Stimulated activated CD8-positive, alpha-beta memory T cell treated with anti-CD3 and anti-CD28 coated beads, Interleukin-4, amount 100 ng/mL, for 4 hours (primary cell): ENCODE measurements at regions not wholly inside any gene's neighbourhood (a gene's known extent, or its start where the extent isn't known, plus 50 kb on each side); places are given as distances from the start of the nearest gene placed in this dataset.

Source experiments
- DNase-seq, 2 donors: peaks; one replicate each; pipeline ENCODE4 v3.0.0-alpha.2; 2020; ENCODE audit warnings: low read depth in 2 of 2, low spot score in 1 of 2

- DNase-seq = no peak
Measured at GRCh38 chr6:103983011-103983410, 876.7 kb downstream of the HACE1 start.

GRCh38 chr6:103982574-103982973 is 877.1 kb downstream of the HACE1 start:
- no peak for DNase-seq

- DNase-seq = no peak
Measured at GRCh38 chr6:103979308-103979707, 880.4 kb downstream of the HACE1 start.

- DNase-seq = no peak
Measured at GRCh38 chr6:103937389-103937788, 922.3 kb downstream of the HACE1 start.

- DNase-seq = no peak
Measured at GRCh38 chr6:103925317-103925716, 934.4 kb downstream of the HACE1 start.

GRCh38 chr6:103910018-103910417 is 949.7 kb downstream of the HACE1 start:
- DNase-seq = no peak

- DNase-seq = no peak
Measured at GRCh38 chr6:103908898-103909297, 950.8 kb downstream of the HACE1 start.

- no peak for DNase-seq
Measured at GRCh38 chr6:103895136-103895535, 964.6 kb downstream of the HACE1 start.

- DNase-seq = no peak
Measured at GRCh38 chr6:103893141-103893581, 966.6 kb downstream of the HACE1 start.

GRCh38 chr6:103886951-103887350 is 972.8 kb downstream of the HACE1 start:
- no peak for DNase-seq

GRCh38 chr6:103885446-103885845 is 974.3 kb downstream of the HACE1 start:
- DNase-seq = no peak

- DNase-seq = no peak
Measured at GRCh38 chr6:103879800-103880199, 979.9 kb downstream of the HACE1 start.

GRCh38 chr6:103875221-103875620 is 984.5 kb downstream of the HACE1 start:
- no peak for DNase-seq

- no peak for DNase-seq
Measured at GRCh38 chr6:103874575-103874974, 985.1 kb downstream of the HACE1 start.

GRCh38 chr6:103872678-103873077 is 987.0 kb downstream of the HACE1 start:
- DNase-seq = no peak

GRCh38 chr6:103872233-103872632 is 987.5 kb downstream of the HACE1 start:
- DNase-seq = no peak

- no peak for DNase-seq
Measured at GRCh38 chr6:103870970-103871369, 988.7 kb downstream of the HACE1 start.

- DNase-seq = no peak
Measured at GRCh38 chr6:103862297-103862696, 997.4 kb downstream of the HACE1 start.

GRCh38 chr6:103858003-103858402 is 1001.7 kb downstream of the HACE1 start:
- DNase-seq = no peak

GRCh38 chr6:103855750-103856149 is 1004.0 kb downstream of the HACE1 start:
- no peak for DNase-seq

GRCh38 chr6:103854059-103854458 is 1005.7 kb downstream of the HACE1 start:
- no peak for DNase-seq

- no peak for DNase-seq
Measured at GRCh38 chr6:103838457-103838856, 1021.3 kb downstream of the HACE1 start.

- no peak for DNase-seq
Measured at GRCh38 chr6:103826209-103826608, 1033.5 kb downstream of the HACE1 start.

GRCh38 chr6:103820148-103820547 is 1039.6 kb downstream of the HACE1 start:
- DNase-seq = no peak
